ENCODE measurements at regions not wholly inside any gene's neighbourhood (a gene's known extent, or its start where the extent isn't known, plus 50 kb on each side); places are given as distances from the start of the nearest gene placed in this dataset.

DNA sequence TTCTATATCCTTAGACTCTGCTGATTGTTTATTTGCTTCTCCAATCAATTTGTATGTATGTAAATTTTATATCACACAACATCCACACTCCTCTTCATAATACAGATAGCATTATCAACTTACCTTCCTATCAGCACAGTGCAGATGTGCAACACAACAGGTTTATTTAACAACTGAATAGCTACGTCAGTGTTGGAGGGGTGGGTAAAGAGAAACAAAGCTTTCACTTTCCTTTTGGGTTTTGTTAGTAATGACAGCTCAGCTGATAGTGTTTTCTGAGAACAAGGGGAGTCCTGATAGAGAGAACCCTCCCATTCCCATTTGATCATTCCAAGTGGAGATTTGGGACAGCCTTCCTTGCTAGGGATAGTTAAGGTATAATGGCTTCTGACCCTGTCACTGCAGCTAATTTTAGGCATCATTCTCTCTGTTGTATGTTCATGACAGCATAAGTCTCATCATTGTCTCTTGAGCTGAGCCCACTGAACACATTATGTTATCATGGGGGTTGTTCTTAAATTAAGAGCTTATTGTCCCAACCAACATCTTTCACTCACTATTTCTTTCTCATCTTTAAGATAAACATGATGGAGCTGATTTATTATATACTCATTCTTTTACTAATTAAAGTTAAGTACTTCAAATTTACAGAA is 227.7 kb downstream of the GPD2 start:
- intact Hi-C loops (cut with micrococcal nuclease) = no loop called here
- Histone ChIP-seq H3K4me1 (ENCODE audit: control insufficient read depth in 2 of 2, insufficient read depth in 2 of 2, low read length in 2 of 2) (no peaks in the 10 kb centered on the region), H3K36me3 (ENCODE audit: control insufficient read depth in 2 of 3, insufficient read depth in 3 of 3, low read length in 3 of 3) (no peaks in the 10 kb centered on the region), H3K4me3 (ENCODE audit: low read length) (no peak overlapping the region), H3K9me3 (ENCODE audit: control insufficient read depth in 2 of 3, low read length in 3 of 3) (no peaks in the 10 kb centered on the region), H3K27me3 (ENCODE audit: control insufficient read depth in 2 of 2, insufficient read depth in 2 of 2, low read length in 2 of 2) (no peaks in the 10 kb centered on the region), H3K27ac (ENCODE audit: low read depth, low read length) (no peak overlapping the region)
- H3K4me1 Mint-ChIP-seq = peaks cover 0 to 5% (median 0%) of the 10 kb centered on the region in 7 donors
- ChIA-PET CTCF (no interaction called here), POLR2A (no interaction called here)
- ATAC-seq (no peak), DNase-seq (no peak)
- peaks cover 0 to 20% (median 6%) of the 10 kb centered on the region in 11 donors for H3K9me3 Mint-ChIP-seq
- peaks cover 0 to 26% (median 16%) of the 10 kb centered on the region in 5 donors for H3K27me3 Mint-ChIP-seq
- no peaks in the 10 kb centered on the region for H3K36me3 Mint-ChIP-seq
- H3K4me3 Mint-ChIP-seq = peak overlapping the region in 1 of 10 donors; percentile 31
- no peak overlapping the region for H3K27ac Mint-ChIP-seq

DNA sequence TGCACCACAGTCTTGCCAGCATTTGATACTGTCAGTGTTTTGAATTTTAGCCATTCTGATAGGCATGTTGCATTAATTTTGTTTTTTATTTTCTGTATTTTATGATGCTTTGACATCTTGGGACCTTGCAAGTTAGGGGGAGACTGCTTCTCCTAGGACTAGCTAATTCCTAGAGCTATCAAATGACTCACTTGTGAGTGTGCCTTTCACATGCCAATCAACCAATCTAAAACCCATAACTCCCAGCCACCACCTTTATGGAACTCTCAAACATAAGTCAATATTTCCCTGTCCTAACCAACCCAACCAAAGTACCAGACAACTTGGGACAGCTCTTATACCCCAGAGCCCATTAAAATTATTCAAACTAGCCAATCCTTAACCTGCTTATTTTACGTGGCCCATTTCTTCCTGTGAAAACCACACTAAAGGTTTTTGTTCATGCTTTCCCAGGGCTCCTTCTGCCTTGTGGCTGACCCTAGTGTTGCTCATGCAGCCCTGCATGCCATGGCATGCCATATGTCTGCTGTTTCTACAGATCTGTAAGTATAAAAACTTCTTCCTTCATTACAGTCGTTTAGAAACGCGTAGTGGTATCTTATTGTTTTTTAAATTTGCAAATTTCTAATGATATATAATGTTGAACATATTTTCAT is 230.1 kb downstream of the GPD2 start:
- ChIA-PET CTCF (no interaction called here), POLR2A (no interaction called here)
- Histone ChIP-seq H3K27ac (ENCODE audit: low read depth, low read length) (no peak overlapping the region), H3K9me3 (ENCODE audit: control insufficient read depth in 2 of 3, low read length in 3 of 3) (no peaks in the 10 kb centered on the region), H3K4me1 (ENCODE audit: control insufficient read depth in 2 of 2, insufficient read depth in 2 of 2, low read length in 2 of 2) (no peaks in the 10 kb centered on the region), H3K36me3 (ENCODE audit: control insufficient read depth in 2 of 3, insufficient read depth in 3 of 3, low read length in 3 of 3) (no peaks in the 10 kb centered on the region), H3K4me3 (ENCODE audit: low read length) (no peak overlapping the region), H3K27me3 (ENCODE audit: control insufficient read depth in 2 of 2, insufficient read depth in 2 of 2, low read length in 2 of 2) (no peaks in the 10 kb centered on the region)
- intact Hi-C loops (cut with micrococcal nuclease) = no loop called here
- ATAC-seq (no peak), DNase-seq (no peak)
- Mint-ChIP-seq H3K27ac (no peak overlapping the region), H3K4me1 (peaks cover 0 to 5% (median 0%) of the 10 kb centered on the region in 7 donors), H3K4me3 (no peak overlapping the region), H3K9me3 (peaks cover 0 to 28% (median 6%) of the 10 kb centered on the region in 11 donors), H3K27me3 (peaks cover 0 to 30% (median 19%) of the 10 kb centered on the region in 5 donors), H3K36me3 (no peaks in the 10 kb centered on the region)

DNA sequence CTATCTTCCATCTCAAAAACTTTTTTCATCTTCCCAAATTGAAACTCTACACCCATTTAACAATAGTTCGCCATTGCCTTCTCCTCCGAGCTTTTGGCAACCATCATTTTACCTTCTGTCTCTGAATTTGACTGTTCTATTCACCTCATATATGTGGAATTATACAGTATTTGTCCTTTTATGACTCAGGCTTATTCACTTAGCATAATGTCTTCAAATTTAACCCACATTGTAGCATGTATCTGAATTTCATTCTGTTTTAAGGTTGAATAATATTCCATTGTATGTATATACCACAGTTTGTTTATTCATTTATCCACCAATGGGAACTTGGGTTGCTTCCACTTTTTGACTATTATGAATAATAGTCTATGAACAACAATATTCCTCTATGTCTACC is 233.9 kb downstream of the GPD2 start:
- Histone ChIP-seq H3K4me3 (ENCODE audit: low read length) (no peak overlapping the region), H3K4me1 (ENCODE audit: control insufficient read depth in 2 of 2, insufficient read depth in 2 of 2, low read length in 2 of 2) (no peaks in the 10 kb centered on the region), H3K9me3 (ENCODE audit: control insufficient read depth in 2 of 3, low read length in 3 of 3) (no peaks in the 10 kb centered on the region), H3K36me3 (ENCODE audit: control insufficient read depth in 2 of 3, insufficient read depth in 3 of 3, low read length in 3 of 3) (no peaks in the 10 kb centered on the region), H3K27ac (ENCODE audit: low read depth, low read length) (no peak overlapping the region), H3K27me3 (ENCODE audit: control insufficient read depth in 2 of 2, insufficient read depth in 2 of 2, low read length in 2 of 2) (no peaks in the 10 kb centered on the region)
- no peaks in the 10 kb centered on the region for H3K36me3 Mint-ChIP-seq
- no peak for ATAC-seq
- no peaks in the 10 kb centered on the region for H3K4me1 Mint-ChIP-seq
- POLR2A ChIA-PET = no interaction called here
- peaks cover 0 to 22% (median 19%) of the 10 kb centered on the region in 5 donors for H3K27me3 Mint-ChIP-seq
- CTCF ChIA-PET = no interaction called here
- intact Hi-C loops (cut with micrococcal nuclease) = no loop called here
- no peak overlapping the region for H3K4me3 Mint-ChIP-seq
- H3K9me3 Mint-ChIP-seq = peaks cover 0 to 28% (median 6%) of the 10 kb centered on the region in 11 donors
- DNase-seq = no peak
- H3K27ac Mint-ChIP-seq = no peak overlapping the region

DNA sequence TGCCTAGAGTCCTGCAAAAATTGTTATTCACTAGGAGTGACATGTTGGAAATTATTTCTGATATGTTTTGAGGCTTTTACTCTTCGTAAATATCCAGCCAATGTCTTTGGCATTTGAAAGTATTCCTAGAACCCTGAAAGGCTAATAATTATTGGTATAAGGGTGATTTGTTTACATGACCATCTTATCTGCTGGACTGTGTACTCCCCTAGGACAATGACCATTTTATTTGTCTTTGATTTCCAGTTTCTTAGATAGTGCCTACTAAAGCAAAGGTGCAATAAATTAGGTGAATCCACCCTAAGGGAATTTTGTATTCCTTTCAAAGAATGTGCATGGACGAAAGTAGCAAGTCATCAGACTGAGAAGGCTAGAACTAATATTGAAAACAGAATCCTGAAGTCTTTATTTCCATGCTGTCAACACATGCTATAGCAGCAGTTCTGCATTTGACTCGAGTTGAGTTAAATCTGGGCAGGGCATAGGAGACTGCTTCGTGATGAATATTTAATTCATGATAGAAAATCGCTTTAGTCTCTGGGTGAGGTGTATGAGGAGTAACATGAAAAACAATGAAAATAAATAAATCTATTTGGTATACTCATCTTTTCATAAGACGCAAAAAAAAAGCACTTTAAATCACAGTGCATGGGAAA is 235.7 kb downstream of the GPD2 start:
- Histone ChIP-seq H3K27ac (ENCODE audit: low read depth, low read length) (no peak overlapping the region), H3K36me3 (ENCODE audit: control insufficient read depth in 2 of 3, insufficient read depth in 3 of 3, low read length in 3 of 3) (no peaks in the 10 kb centered on the region), H3K27me3 (ENCODE audit: control insufficient read depth in 2 of 2, insufficient read depth in 2 of 2, low read length in 2 of 2) (no peaks in the 10 kb centered on the region), H3K9me3 (ENCODE audit: control insufficient read depth in 2 of 3, low read length in 3 of 3) (no peaks in the 10 kb centered on the region), H3K4me3 (ENCODE audit: low read length) (no peak overlapping the region), H3K4me1 (ENCODE audit: control insufficient read depth in 2 of 2, insufficient read depth in 2 of 2, low read length in 2 of 2) (no peaks in the 10 kb centered on the region)
- ChIA-PET POLR2A (no interaction called here), CTCF (no interaction called here)
- Mint-ChIP-seq H3K27ac (no peak overlapping the region), H3K36me3 (no peaks in the 10 kb centered on the region), H3K4me3 (no peak overlapping the region), H3K27me3 (peaks cover 4 to 24% (median 19%) of the 10 kb centered on the region in 5 donors), H3K9me3 (peaks cover 0 to 26% (median 6%) of the 10 kb centered on the region in 11 donors), H3K4me1 (no peaks in the 10 kb centered on the region)
- ATAC-seq (no peak), DNase-seq (no peak)
- intact Hi-C loops (cut with micrococcal nuclease) = no loop called here

DNA sequence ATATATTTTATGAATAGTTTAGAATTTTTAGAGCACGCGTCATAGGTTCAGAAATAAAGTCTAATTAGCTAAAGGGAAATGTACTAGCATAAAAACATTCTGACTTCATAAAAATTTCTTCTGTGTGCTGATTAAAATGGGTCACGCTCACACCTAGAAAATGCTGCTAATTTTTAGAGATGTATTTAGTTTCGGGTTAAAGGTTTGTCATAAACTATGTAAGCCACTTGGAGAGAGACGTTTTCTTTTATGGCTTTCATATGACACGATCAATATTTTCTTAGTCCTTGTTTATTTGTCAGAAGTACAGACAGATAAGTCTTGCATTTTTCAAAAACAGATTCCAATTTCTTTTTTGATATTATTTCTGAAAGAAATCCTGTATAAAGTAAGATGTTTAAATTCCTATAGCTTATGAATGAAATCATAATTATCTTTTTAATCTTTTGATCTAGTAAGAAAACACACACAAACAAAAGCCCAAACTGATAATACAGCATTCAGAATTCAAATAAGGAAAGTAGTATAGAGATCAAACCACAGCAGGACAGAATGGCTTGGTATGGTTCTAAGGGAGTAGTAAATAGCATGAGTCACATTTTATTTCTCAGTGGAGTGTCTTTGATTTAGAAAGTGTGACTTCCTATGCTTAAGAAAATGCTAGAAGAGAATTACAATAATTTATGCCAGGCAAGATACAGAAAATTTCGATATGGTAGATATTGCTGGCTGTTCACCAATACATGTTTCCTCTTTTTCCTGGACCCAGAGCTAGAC is 236.6 kb downstream of the GPD2 start:
- Mint-ChIP-seq H3K27me3 (peaks cover 4 to 22% (median 16%) of the 10 kb centered on the region in 5 donors), H3K27ac (no peak overlapping the region), H3K4me1 (no peaks in the 10 kb centered on the region), H3K4me3 (no peak overlapping the region), H3K36me3 (no peaks in the 10 kb centered on the region), H3K9me3 (peaks cover 0 to 20% (median 5%) of the 10 kb centered on the region in 11 donors)
- H3K27me3 ChIP-seq (ENCODE audit: control insufficient read depth in 2 of 2, insufficient read depth in 2 of 2, low read length in 2 of 2) = no peaks in the 10 kb centered on the region
- no peaks in the 10 kb centered on the region for H3K4me1 ChIP-seq (ENCODE audit: control insufficient read depth in 2 of 2, insufficient read depth in 2 of 2, low read length in 2 of 2)
- ATAC-seq (no peak), DNase-seq (no peak)
- intact Hi-C loops (cut with micrococcal nuclease) = no loop called here
- CTCF ChIA-PET = no interaction called here
- no peaks in the 10 kb centered on the region for H3K36me3 ChIP-seq (ENCODE audit: control insufficient read depth in 2 of 3, insufficient read depth in 3 of 3, low read length in 3 of 3)
- H3K4me3 ChIP-seq (ENCODE audit: low read length) = no peak overlapping the region
- no peak overlapping the region for H3K27ac ChIP-seq (ENCODE audit: low read depth, low read length)
- POLR2A ChIA-PET = no interaction called here
- no peaks in the 10 kb centered on the region for H3K9me3 ChIP-seq (ENCODE audit: control insufficient read depth in 2 of 3, low read length in 3 of 3)

DNA sequence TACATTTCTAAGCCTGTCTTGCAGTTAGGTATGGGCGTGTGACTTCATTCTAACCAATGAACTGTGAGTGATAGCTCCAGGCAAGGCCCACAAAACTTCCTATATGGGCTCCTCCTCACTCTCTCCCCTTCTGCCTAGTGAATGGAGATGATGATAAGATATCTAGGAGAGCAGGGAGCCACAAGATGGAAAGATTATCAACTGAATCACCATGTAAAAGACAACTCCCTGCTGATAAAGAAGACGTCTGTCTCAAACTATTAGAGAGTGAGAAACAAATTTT is 237.1 kb downstream of the GPD2 start:
- ChIA-PET POLR2A (no interaction called here), CTCF (no interaction called here)
- intact Hi-C loops (cut with micrococcal nuclease) = no loop called here
- Mint-ChIP-seq H3K27me3 (peaks cover 3 to 16% (median 11%) of the 10 kb centered on the region in 5 donors), H3K27ac (no peak overlapping the region), H3K4me3 (no peak overlapping the region), H3K36me3 (no peaks in the 10 kb centered on the region), H3K4me1 (no peaks in the 10 kb centered on the region), H3K9me3 (peaks cover 0 to 15% (median 4%) of the 10 kb centered on the region in 11 donors)
- no peak overlapping the region for H3K4me3 ChIP-seq (ENCODE audit: low read length)
- no peak overlapping the region for H3K27ac ChIP-seq (ENCODE audit: low read depth, low read length)
- H3K9me3 ChIP-seq (ENCODE audit: control insufficient read depth in 2 of 3, low read length in 3 of 3) = no peaks in the 10 kb centered on the region
- H3K36me3 ChIP-seq (ENCODE audit: control insufficient read depth in 2 of 3, insufficient read depth in 3 of 3, low read length in 3 of 3) = no peaks in the 10 kb centered on the region
- H3K4me1 ChIP-seq (ENCODE audit: control insufficient read depth in 2 of 2, insufficient read depth in 2 of 2, low read length in 2 of 2) = no peaks in the 10 kb centered on the region
- DNase-seq (no peak), ATAC-seq (no peak)
- no peaks in the 10 kb centered on the region for H3K27me3 ChIP-seq (ENCODE audit: control insufficient read depth in 2 of 2, insufficient read depth in 2 of 2, low read length in 2 of 2)
